Middle frontal gyrus (tissue), 1 donor: ENCODE measurements at regions not wholly inside any gene's neighbourhood (a gene's known extent, or its start where the extent isn't known, plus 50 kb on each side); places are given as distances from the start of the nearest gene placed in this dataset.
"Not testable (repeated sequence)": the region's sequence is repeated elsewhere in the genome, so short reads cannot be mapped to it uniquely, and the experiment has no call there.

Experiments
- DNase-seq: peaks from one replicate; pipeline ENCODE4 v3.0.0-alpha.2; 2015; ENCODE audit warnings: low spot score; ENCODE audit errors: extremely low spot score

- no peak for DNase-seq
Observed at GRCh38 chr4:103422467-103423219, 224.5 kb upstream of the CENPE start.

- DNase-seq, result no peak
Observed at GRCh38 chr4:103415801-103416200, 217.7 kb upstream of the CENPE start.

- DNase-seq, result not testable (repeated sequence)
Observed at GRCh38 chr4:103412646-103413045, 214.5 kb upstream of the CENPE start.

GRCh38 chr4:103410386-103410785 lies 212.2 kb upstream of the CENPE start:
- DNase-seq, result no peak

- no peak for DNase-seq
Observed at GRCh38 chr4:103405415-103405814, 207.3 kb upstream of the CENPE start.

- DNase-seq, result no peak
Observed at GRCh38 chr4:103403619-103404018, 205.5 kb upstream of the CENPE start.

GRCh38 chr4:103402198-103402597 lies 204.1 kb upstream of the CENPE start:
- no peak for DNase-seq

GRCh38 chr4:103400405-103400804 lies 202.3 kb upstream of the CENPE start:
- DNase-seq, result no peak

GRCh38 chr4:103397541-103397940 lies 199.4 kb upstream of the CENPE start:
- DNase-seq, result no peak

- DNase-seq, result not testable (repeated sequence)
Observed at GRCh38 chr4:103387508-103388011, 189.4 kb upstream of the CENPE start.

- not testable (repeated sequence) for DNase-seq
Observed at GRCh38 chr4:103385565-103385964, 187.4 kb upstream of the CENPE start.

- DNase-seq, result no peak
Observed at GRCh38 chr4:103375278-103375677, 177.1 kb upstream of the CENPE start.

- no peak for DNase-seq
Observed at GRCh38 chr4:103374758-103375157, 176.6 kb upstream of the CENPE start.

GRCh38 chr4:103374306-103374705 lies 176.2 kb upstream of the CENPE start:
- DNase-seq, result no peak

- DNase-seq, result no peak
Observed at GRCh38 chr4:103372002-103372558, 173.9 kb upstream of the CENPE start.

- DNase-seq, result no peak
Observed at GRCh38 chr4:103370336-103370735, 172.2 kb upstream of the CENPE start.

GRCh38 chr4:103365285-103365684 lies 167.1 kb upstream of the CENPE start:
- DNase-seq, result no peak

GRCh38 chr4:103364083-103364482 lies 165.9 kb upstream of the CENPE start:
- DNase-seq, result no peak

- no peak for DNase-seq
Observed at GRCh38 chr4:103361926-103362325, 163.8 kb upstream of the CENPE start.

- no peak for DNase-seq
Observed at GRCh38 chr4:103359900-103360299, 161.8 kb upstream of the CENPE start.

GRCh38 chr4:103354006-103354405 lies 155.9 kb upstream of the CENPE start:
- DNase-seq, result no peak

GRCh38 chr4:103329642-103330041 lies 131.5 kb upstream of the CENPE start:
- DNase-seq, result no peak

- no peak for DNase-seq
Observed at GRCh38 chr4:103324811-103325210, 126.7 kb upstream of the CENPE start.
